Lower leg skin (tissue), 3 donors: ENCODE measurements at regions not wholly inside any gene's neighbourhood (a gene's known extent, or its start where the extent isn't known, plus 50 kb on each side); places are given as distances from the start of the nearest gene placed in this dataset.

Experiments
- CTCF ChIP-seq, 3 donors: fragments of 450-650 bp; IDR thresholded peaks; one replicate each; pipeline ENCODE4 v1.5.1; 2016; ENCODE audit warnings: antibody characterized with exemption in 3 of 3, mild to moderate bottlenecking in 3 of 3, moderate library complexity in 2 of 3
- POLR2A ChIP-seq, 2 donors: fragments of 450-650 bp; IDR thresholded peaks; one replicate each; pipeline ENCODE4 v1.6.1; 2016 to 2017; ENCODE audit warnings: antibody characterized with exemption in 2 of 2, mild to moderate bottlenecking in 1 of 2, moderate library complexity in 1 of 2

- TF ChIP-seq CTCF (IDR thresholded peaks at IDR 0.05): no peak
- no peak for TF ChIP-seq POLR2A (IDR thresholded peaks at IDR 0.05)
These were observed 248.7 kb upstream of the TNP1 start for GRCh38 chr2:217108575-217109027.
